K562 (cell line): ENCODE measurements at regions not wholly inside any gene's neighbourhood (a gene's known extent, or its start where the extent isn't known, plus 50 kb on each side); places are given as distances from the start of the nearest gene placed in this dataset.

Experiments used
- ATAC-seq: fragments of 200-7000 bp; cut with Tn5 transposase; 3 replicates; pipeline ENCODE4 v1.9.1; 2020; ENCODE audit warnings: moderate library complexity
- BruUV-seq: library from RNA; stranded (reverse); fragments of 400-500 nt; replicated peaks from 2 replicates; lab custom pipeline; 2021; lab: Mats Ljungman, UMichigan
- CTCF ChIA-PET: fragments of 300-600 bp; formaldehyde crosslinking; extraction: SDS; loops from one replicate; lab custom pipeline; 2021; ENCODE audit warnings: low intra/inter-chr PET ratio; lab: Yijun Ruan, JAX
- POLR2A ChIA-PET: fragments of 300-600, 350-650 bp; sonication (Branson Sonifier 250); formaldehyde crosslinking; extraction: SDS; loops from one replicate; lab custom pipeline; 2021; ENCODE audit warnings: antibody characterized with exemption, inconsistent platforms; lab: Yijun Ruan, JAX
- DNase-seq, 4 experiments: peaks; one replicate each; pipeline versions ENCODE4 v3.0.0 to v3.0.0-alpha.2; 2011 to 2018; ENCODE audit warnings: low spot score in 3 of 4, mixed read lengths in 3 of 4; ENCODE audit errors: extremely low read depth in 1 of 4
- FAIRE-seq: peaks from 2 replicates; lab custom pipeline; 2011; peaks lifted over from hg19 to GRCh38; lab: Jason Lieb, UNC
- H2AFZ ChIP-seq: 2 replicates; pipeline ENCODE4 v1.6.0; 2011; ENCODE audit warnings: low read depth, low read length, control low read depth, inconsistent platforms
- H3K27ac ChIP-seq: fragments of 200-600 bp; 3 replicates; pipeline ENCODE4 v1.8.0; 2011; ENCODE audit warnings: low read depth, mild to moderate bottlenecking, control low read depth, inconsistent platforms, low read length, moderate library complexity, mixed read lengths; ENCODE audit errors: extremely low read depth
- H3K27me3 ChIP-seq, 2 experiments: fragments of 300-600 bp in 1 of 2; 2 replicates in 1 of 2; 3 replicates in 1 of 2; pipeline versions ENCODE4 v1.6.0 to v1.8.0; 2011; ENCODE audit warnings: inconsistent platforms in 2 of 2, low read length in 2 of 2, mild to moderate bottlenecking in 1 of 2, mixed read lengths in 1 of 2, moderate library complexity in 1 of 2; ENCODE audit not compliant: control insufficient read depth in 2 of 2, insufficient read depth in 2 of 2
- H3K36me3 ChIP-seq: fragments of 300-600 bp; 3 replicates; pipeline ENCODE4 v1.8.0; 2011; ENCODE audit warnings: mild to moderate bottlenecking, low read length, inconsistent platforms; ENCODE audit not compliant: control insufficient read depth, insufficient read depth
- H3K4me1 ChIP-seq, 2 experiments: fragments of 200-600 bp in 1 of 2; replicated peaks in 1 of 2; 2 replicates in 1 of 2; 3 replicates in 1 of 2; pipeline versions ENCODE4 v1.5.1 to v1.8.0; 2011; ENCODE audit warnings: inconsistent platforms in 2 of 2, low read length in 2 of 2, mild to moderate bottlenecking in 1 of 2, mixed read lengths in 1 of 2, moderate library complexity in 1 of 2; ENCODE audit not compliant: control insufficient read depth in 2 of 2, insufficient read depth in 2 of 2
- H3K4me2 ChIP-seq: 2 replicates; pipeline ENCODE4 v1.6.1; 2011; ENCODE audit warnings: low read length, control low read depth, inconsistent platforms, mixed read lengths; ENCODE audit not compliant: insufficient read depth
- H3K4me3 ChIP-seq: fragments of 200-600 bp; sonication (generic), shearing (Covaris generic); 2 replicates; pipeline ENCODE4 v1.5.1; 2016; ENCODE audit warnings: control low read depth, inconsistent platforms
- H3K79me2 ChIP-seq: fragments of 200-600 bp; 3 replicates; pipeline ENCODE4 v1.8.0; 2011; ENCODE audit warnings: low read length, inconsistent platforms; ENCODE audit not compliant: control insufficient read depth, insufficient read depth
- H3K9ac ChIP-seq, 2 experiments: 2 replicates each; pipeline versions ENCODE4 v1.6.0 to v1.6.1; 2011; ENCODE audit warnings: low read depth in 2 of 2, low read length in 2 of 2, control low read depth in 1 of 2, inconsistent platforms in 1 of 2, mild to moderate bottlenecking in 1 of 2, mixed read lengths in 1 of 2; ENCODE audit not compliant: insufficient read depth in 1 of 2
- H3K9me1 ChIP-seq: one replicate; pipeline ENCODE4 v1.6.0; 2011; ENCODE audit warnings: inconsistent platforms, mild to moderate bottlenecking, low read length, moderate library complexity; ENCODE audit not compliant: control insufficient read depth, insufficient read depth
- H3K9me3 ChIP-seq: replicated peaks from 2 replicates; pipeline ENCODE4 v1.5.1; 2011; ENCODE audit warnings: low read depth, low read length, inconsistent platforms; ENCODE audit not compliant: control insufficient read depth, insufficient read depth
- H4K20me1 ChIP-seq: replicated peaks from 2 replicates; pipeline ENCODE4 v1.6.1; 2011; ENCODE audit warnings: low read length, inconsistent platforms, mixed read lengths; ENCODE audit not compliant: control insufficient read depth, insufficient read depth
- ADNP ChIP-seq: fragments of 200-800 bp; sonication (Bioruptor generic); IDR thresholded peaks from 2 replicates; pipeline ENCODE4 v1.6.1; 2016; ENCODE audit warnings: missing genetic modification characterization, missing compliant biosample characterization
- BDP1 ChIP-seq: IDR thresholded peaks from 3 replicates; pipeline ENCODE4 v1.6.1; 2011; ENCODE audit not compliant: insufficient read length, insufficient read depth
- CTBP1 ChIP-seq: fragments of 450-650 bp; IDR thresholded peaks from 2 replicates; pipeline ENCODE4 v1.6.1; 2016; ENCODE audit warnings: borderline replicate concordance
- GTF2A2 ChIP-seq: IDR thresholded peaks from 2 replicates; pipeline ENCODE4 v1.6.1; 2016; ENCODE audit warnings: mild to moderate bottlenecking, missing genetic modification characterization, missing compliant biosample characterization
- HNRNPH1 ChIP-seq: fragments of 200-400 bp; formaldehyde crosslinking; optimal IDR thresholded peaks from 2 replicates; pipeline ENCODE3; 2017; ENCODE audit warnings: low read depth, mild to moderate bottlenecking, low read length, moderate library complexity
- MEIS2 ChIP-seq: fragments of 450-650 bp; IDR thresholded peaks from 2 replicates; pipeline ENCODE4 v1.6.1; 2014; ENCODE audit warnings: mild to moderate bottlenecking; ENCODE audit not compliant: partially characterized antibody
- NFXL1 ChIP-seq: fragments of 450-650 bp; formaldehyde crosslinking; IDR thresholded peaks from 2 replicates; pipeline ENCODE4 v1.4.0; 2021; ENCODE audit warnings: mild to moderate bottlenecking
- POLR2AphosphoS2 ChIP-seq: IDR thresholded peaks from 2 replicates; pipeline ENCODE4 v1.6.1; 2012; ENCODE audit warnings: low read length, improper control_type of control experiment
- RCOR1 ChIP-seq, 2 experiments: IDR thresholded peaks; 2 replicates each; pipeline ENCODE4 v1.6.1; 2012; ENCODE audit warnings: low read depth in 2 of 2, low read length in 2 of 2, borderline replicate concordance in 1 of 2, improper control_type of control experiment in 1 of 2
- SNAPC5 ChIP-seq: fragments of 250-450 bp; sonication (Bioruptor Pico); IDR thresholded peaks from 2 replicates; pipeline ENCODE4 v1.8.0; 2021; ENCODE audit warnings: moderate library complexity, mild to moderate bottlenecking, inconsistent platforms
- WGBS: fragments of 100-300 bp; shearing (Covaris generic); methylation state at CpG from one replicate; pipeline ENCODE4 v1.1.6; 2016; ENCODE audit warnings: low coverage, mixed read lengths; ENCODE audit not compliant: insufficient coverage; ENCODE audit errors: missing lambda C conversion rate; 5-methylcytosine and 5-hydroxymethylcytosine counted together
- in situ Hi-C: fragments of 300-500 bp; cut with MboI; formaldehyde crosslinking; loops from 4 replicates; pipeline ENCODE4 v1.15.0; 2018; ENCODE audit warnings: inconsistent platforms, mixed read lengths
- intact Hi-C: fragments of 100-400 bp; cut with micrococcal nuclease; formaldehyde crosslinking; loops from 2 replicates; pipeline ENCODE4 v1.14.2; 2022

DNA sequence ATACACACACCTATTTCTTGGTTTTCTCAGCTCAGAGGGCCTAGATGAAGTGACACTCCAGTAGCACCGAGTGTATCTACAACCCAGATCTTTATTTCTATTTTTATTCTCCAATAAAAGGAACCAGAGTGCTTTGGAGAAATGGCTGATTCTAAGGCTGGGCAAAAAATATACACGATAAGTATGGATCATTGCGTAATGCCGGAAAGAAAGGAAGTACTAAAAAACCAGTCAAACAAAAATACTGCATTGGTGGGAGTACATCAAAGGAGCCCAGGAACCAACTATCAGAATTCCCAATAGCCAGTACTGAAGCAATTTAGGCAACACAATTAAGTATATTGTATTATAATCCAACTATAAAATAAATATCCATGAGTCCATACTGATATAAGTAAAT, 400.9 kb upstream of the CCDC196 start:
- Histone ChIP-seq H4K20me1 (no peaks in the 10 kb centered on the region), H3K79me2 (no peaks in the 10 kb centered on the region), H3K27me3 (no peaks in the 10 kb centered on the region), H3K27ac (no peak overlapping the region), H3K9me1 (no peaks in the 10 kb centered on the region), H3K4me2 (no peak overlapping the region), H3K4me1 (no peaks in the 10 kb centered on the region), H2AFZ (no peak overlapping the region), H3K4me3 (no peak overlapping the region), H3K9ac (no peak overlapping the region), H3K36me3 (no peaks in the 10 kb centered on the region), H3K9me3 (no peaks in the 10 kb centered on the region)
- FAIRE-seq (no peak), DNase-seq (no peak), ATAC-seq (no peak)
- intact Hi-C loops, result no loop called here
- ChIA-PET POLR2A (no interaction called here), CTCF (no interaction called here)
- no TSS peak for BruUV-seq
- 0% methylated on average over 4 of the region's 4 CpGs for WGBS
- in situ Hi-C loops, result no loop called here
- TF ChIP-seq POLR2AphosphoS2 (no peak), CTBP1 (no peak), GTF2A2 (tag) (no peak), NFXL1 (CRISPR knock-in tag) (no peak)

DNA sequence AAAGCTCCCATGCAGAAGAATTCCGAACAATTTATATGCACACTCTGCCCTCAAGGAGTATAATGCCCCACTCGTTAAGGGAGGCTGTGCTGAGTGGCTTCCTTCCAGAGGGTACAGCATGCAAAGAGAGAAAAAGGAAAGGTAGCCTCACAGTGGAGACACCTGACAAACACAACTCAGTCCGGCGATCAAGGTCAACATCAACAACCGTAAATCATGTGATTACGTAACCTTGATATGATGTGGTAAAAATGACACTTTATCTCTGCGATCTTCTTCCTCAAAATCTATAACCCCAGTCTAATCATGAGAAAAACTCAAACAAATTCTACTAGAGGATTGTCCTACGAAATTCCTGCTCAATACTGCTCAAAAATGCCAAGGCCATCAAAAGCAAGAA, 400.5 kb upstream of the CCDC196 start:
- no peaks in the 10 kb centered on the region for H3K27me3 ChIP-seq
- in situ Hi-C loops, result no loop called here
- POLR2A ChIA-PET, result no interaction called here
- CTCF ChIA-PET, result no interaction called here
- TF ChIP-seq ADNP (tag) (no peak), SNAPC5 (CRISPR knock-in tag) (no peak), MEIS2 (peak; percentile 46), BDP1 (no peak), RCOR1 (IDR thresholded peaks at IDR 0.05; ENCODE audit: borderline replicate concordance in 1 of 2, low read depth in 2 of 2, low read length in 2 of 2) (no peak), HNRNPH1 (no peak)
- no peaks in the 10 kb centered on the region for H3K79me2 ChIP-seq
- no peak overlapping the region for H2AFZ ChIP-seq
- no peaks in the 10 kb centered on the region for H3K9me3 ChIP-seq
- ATAC-seq (no peak), FAIRE-seq (no peak), DNase-seq (no peak)
- no peak overlapping the region for H3K9ac ChIP-seq
- no peaks in the 10 kb centered on the region for H3K36me3 ChIP-seq
- intact Hi-C loops, result no loop called here
- no peak overlapping the region for H3K27ac ChIP-seq
- no peaks in the 10 kb centered on the region for H4K20me1 ChIP-seq
- H3K4me2 ChIP-seq, result no peak overlapping the region
- 7% methylated on average over 6 of the region's 8 CpGs for whole genome bisulfite sequencing
- no peaks in the 10 kb centered on the region for H3K9me1 ChIP-seq
- no peak overlapping the region for H3K4me3 ChIP-seq
- H3K4me1 ChIP-seq, result no peaks in the 10 kb centered on the region
- BruUV-seq, result no TSS peak
